ENCODE measurements at regions not wholly inside any gene's neighbourhood (a gene's known extent, or its start where the extent isn't known, plus 50 kb on each side); places are given as distances from the start of the nearest gene placed in this dataset.

DNA sequence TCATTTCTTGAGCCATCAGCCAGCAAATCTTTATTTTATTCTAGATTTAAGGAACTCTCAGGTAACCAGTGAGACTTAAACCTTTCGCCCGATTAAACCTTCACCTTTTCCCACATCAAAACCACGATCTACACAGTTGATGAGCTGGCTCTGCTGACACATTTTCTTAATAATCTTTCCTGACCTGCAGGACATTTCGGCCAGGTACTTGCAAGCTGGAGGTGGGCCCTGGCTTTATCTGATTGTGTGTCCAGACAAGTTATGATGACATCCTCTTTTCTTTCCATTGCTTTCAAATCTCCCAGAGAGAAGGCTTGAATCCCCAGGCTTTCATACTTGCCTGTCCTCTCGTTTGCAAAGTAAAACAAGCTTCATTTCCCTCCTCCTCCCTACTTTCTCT lies 144.2 kb downstream of the EFNB2 start:
- H3K36me3 Mint-ChIP-seq (ENCODE audit: low read depth): peaks cover 2% of the 10 kb centered on the region
- no peak overlapping the region for H3K4me3 Mint-ChIP-seq (ENCODE audit: unreplicated experiment)
- H3K27me3 Mint-ChIP-seq (ENCODE audit: low read depth): no peaks in the 10 kb centered on the region
- TF ChIP-seq, protein P1, sequence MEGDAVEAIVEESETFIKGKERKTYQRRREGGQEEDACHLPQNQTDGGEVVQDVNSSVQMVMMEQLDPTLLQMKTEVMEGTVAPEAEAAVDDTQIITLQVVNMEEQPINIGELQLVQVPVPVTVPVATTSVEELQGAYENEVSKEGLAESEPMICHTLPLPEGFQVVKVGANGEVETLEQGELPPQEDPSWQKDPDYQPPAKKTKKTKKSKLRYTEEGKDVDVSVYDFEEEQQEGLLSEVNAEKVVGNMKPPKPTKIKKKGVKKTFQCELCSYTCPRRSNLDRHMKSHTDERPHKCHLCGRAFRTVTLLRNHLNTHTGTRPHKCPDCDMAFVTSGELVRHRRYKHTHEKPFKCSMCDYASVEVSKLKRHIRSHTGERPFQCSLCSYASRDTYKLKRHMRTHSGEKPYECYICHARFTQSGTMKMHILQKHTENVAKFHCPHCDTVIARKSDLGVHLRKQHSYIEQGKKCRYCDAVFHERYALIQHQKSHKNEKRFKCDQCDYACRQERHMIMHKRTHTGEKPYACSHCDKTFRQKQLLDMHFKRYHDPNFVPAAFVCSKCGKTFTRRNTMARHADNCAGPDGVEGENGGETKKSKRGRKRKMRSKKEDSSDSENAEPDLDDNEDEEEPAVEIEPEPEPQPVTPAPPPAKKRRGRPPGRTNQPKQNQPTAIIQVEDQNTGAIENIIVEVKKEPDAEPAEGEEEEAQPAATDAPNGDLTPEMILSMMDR (IDR thresholded peaks at IDR 0.05): no peak
- no peaks in the 10 kb centered on the region for H3K4me1 Mint-ChIP-seq (ENCODE audit: low read depth)
- DNase-seq (ENCODE audit: low spot score): no peak
- no peak overlapping the region for H3K27ac Mint-ChIP-seq (ENCODE audit: unreplicated experiment)
- peaks cover 4% of the 10 kb centered on the region for H3K9me3 Mint-ChIP-seq (ENCODE audit: low read depth)

DNA sequence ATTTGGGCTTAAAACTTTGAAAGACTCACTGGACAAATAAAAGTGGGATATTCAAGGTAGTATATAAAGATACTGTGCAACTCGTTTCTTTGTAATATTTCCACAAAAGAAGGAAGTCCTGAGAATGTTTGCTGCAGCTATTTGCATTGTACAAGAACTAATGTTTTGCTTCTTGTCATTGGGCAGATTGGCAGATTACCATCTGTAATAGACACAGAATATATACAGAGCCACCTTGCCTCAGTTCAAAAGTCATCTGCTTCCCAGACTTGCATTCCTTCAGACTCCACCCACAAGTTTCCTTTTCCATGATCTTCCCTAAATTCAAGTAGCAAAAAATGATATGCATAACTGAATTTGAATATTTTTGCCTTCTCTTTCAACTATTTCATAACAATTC lies 145.1 kb downstream of the EFNB2 start:
- no peak for DNase-seq (ENCODE audit: low spot score)
- Mint-ChIP-seq H3K9me3 (ENCODE audit: low read depth) (peaks cover 4% of the 10 kb centered on the region), H3K27me3 (ENCODE audit: low read depth) (no peaks in the 10 kb centered on the region), H3K4me1 (ENCODE audit: low read depth) (no peaks in the 10 kb centered on the region), H3K27ac (ENCODE audit: unreplicated experiment) (no peak overlapping the region), H3K4me3 (ENCODE audit: unreplicated experiment) (no peak overlapping the region), H3K36me3 (ENCODE audit: low read depth) (peaks cover 2% of the 10 kb centered on the region)
- TF ChIP-seq, protein P1 (IDR thresholded peaks at IDR 0.05): no peak

DNA sequence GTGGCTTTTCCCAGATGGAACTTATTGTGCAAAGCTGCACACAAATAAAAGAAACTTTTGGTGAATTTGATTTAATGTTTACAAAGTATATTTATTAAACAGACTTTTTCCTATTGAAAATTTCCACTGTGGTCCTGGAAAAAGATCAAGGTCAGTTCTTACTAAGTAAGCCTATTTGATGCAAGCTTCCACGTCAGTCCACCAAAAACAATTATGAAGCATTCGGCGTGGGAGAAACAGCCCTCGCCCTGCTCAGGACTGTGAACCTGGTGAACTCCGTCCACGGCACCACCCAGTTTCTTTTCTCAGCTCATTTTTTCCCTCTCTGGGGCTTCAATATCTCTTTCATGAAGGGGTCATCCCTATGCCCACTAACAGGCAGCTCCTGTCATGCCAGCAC lies 149.8 kb downstream of the EFNB2 start:
- Mint-ChIP-seq H3K27ac (ENCODE audit: unreplicated experiment) (no peak overlapping the region), H3K9me3 (ENCODE audit: low read depth) (peaks cover 4% of the 10 kb centered on the region), H3K27me3 (ENCODE audit: low read depth) (no peaks in the 10 kb centered on the region), H3K36me3 (ENCODE audit: low read depth) (peaks cover 2% of the 10 kb centered on the region), H3K4me1 (ENCODE audit: low read depth) (peaks cover 16% of the 10 kb centered on the region), H3K4me3 (ENCODE audit: unreplicated experiment) (no peak overlapping the region)
- TF ChIP-seq, protein P1 (IDR thresholded peaks at IDR 0.05): no peak
- no peak for DNase-seq (ENCODE audit: low spot score)

DNA sequence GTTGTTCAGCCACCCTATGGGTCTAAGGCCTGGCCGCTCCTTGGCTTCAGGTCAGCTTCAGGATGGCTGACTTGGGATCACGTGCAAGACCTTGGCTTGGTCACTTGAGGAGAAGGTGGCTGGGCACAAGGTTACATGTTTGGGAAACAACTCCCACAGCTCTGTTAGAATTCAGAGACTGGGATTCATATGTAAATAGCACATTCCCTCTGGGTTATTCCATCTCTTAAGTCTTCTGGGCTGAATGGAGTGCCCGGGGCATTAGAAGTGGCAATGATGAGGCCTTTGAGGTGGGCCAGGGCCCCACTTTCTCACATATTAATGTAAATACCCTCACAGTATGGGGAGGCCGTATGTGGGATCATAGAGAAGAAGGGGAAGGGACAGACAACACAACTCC lies 150.9 kb downstream of the EFNB2 start:
- peaks cover 4% of the 10 kb centered on the region for H3K9me3 Mint-ChIP-seq (ENCODE audit: low read depth)
- DNase-seq (ENCODE audit: low spot score): no peak
- peaks cover 16% of the 10 kb centered on the region for H3K4me1 Mint-ChIP-seq (ENCODE audit: low read depth)
- TF ChIP-seq, protein P1 (IDR thresholded peaks at IDR 0.05): no peak
- no peak overlapping the region for H3K27ac Mint-ChIP-seq (ENCODE audit: unreplicated experiment)
- no peaks in the 10 kb centered on the region for H3K27me3 Mint-ChIP-seq (ENCODE audit: low read depth)
- no peak overlapping the region for H3K4me3 Mint-ChIP-seq (ENCODE audit: unreplicated experiment)
- H3K36me3 Mint-ChIP-seq (ENCODE audit: low read depth): peaks cover 2% of the 10 kb centered on the region

DNA sequence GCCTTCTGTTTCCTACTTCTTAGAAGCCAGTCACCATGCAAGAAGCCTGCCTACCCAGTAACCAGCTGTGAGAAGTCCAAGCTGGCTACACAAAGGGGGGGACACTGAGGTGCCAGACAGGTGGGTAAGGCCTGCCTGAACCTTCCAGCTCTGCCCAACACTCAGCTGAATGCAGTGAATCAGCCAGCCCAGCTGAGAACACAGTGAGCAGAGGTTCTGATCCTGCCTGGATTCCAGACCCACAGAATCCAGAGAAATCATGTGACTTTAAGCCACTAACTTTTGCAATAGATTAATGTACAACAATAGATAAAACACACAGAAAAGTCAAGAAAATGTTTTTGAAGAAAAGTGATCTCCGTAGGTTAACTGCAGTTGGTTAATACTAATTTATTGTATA lies 151.7 kb downstream of the EFNB2 start:
- Mint-ChIP-seq H3K9me3 (ENCODE audit: low read depth) (peaks cover 3% of the 10 kb centered on the region), H3K36me3 (ENCODE audit: low read depth) (peaks cover 1% of the 10 kb centered on the region), H3K27me3 (ENCODE audit: low read depth) (no peaks in the 10 kb centered on the region), H3K4me3 (ENCODE audit: unreplicated experiment) (no peak overlapping the region), H3K27ac (ENCODE audit: unreplicated experiment) (no peak overlapping the region), H3K4me1 (ENCODE audit: low read depth) (peaks cover 21% of the 10 kb centered on the region)
- no peak for DNase-seq (ENCODE audit: low spot score)
- TF ChIP-seq, protein P1 (IDR thresholded peaks at IDR 0.05): no peak

Measured in chondrocyte (in vitro differentiated cells).